A549 (cell line): ENCODE measurements at regions not wholly inside any gene's neighbourhood (a gene's known extent, or its start where the extent isn't known, plus 50 kb on each side); places are given as distances from the start of the nearest gene placed in this dataset.
A peak's percentile ranks its signal among the peaks of the same experiment; 100 is the strongest.

Source experiments
- ATAC-seq, 2 experiments: fragments of 200-7000 bp in 1 of 2; fragments of >200 bp in 1 of 2; cut with Nextera tagmentation in 1 of 2; cut with Tn5 transposase in 1 of 2; 3 replicates each; pipeline versions ENCODE4 v1.8.0 to v1.9.1; 2018 to 2020; ENCODE audit warnings: mild to moderate bottlenecking in 1 of 2, moderate library complexity in 1 of 2
- CTCF ChIA-PET: fragments of 300-600 bp; sonication (Branson Sonifier 250); formaldehyde crosslinking; extraction: SDS; loops from one replicate; lab custom pipeline; 2021; ENCODE audit warnings: antibody characterized with exemption, inconsistent platforms; lab: Yijun Ruan, JAX
- POLR2A ChIA-PET: fragments of 350-600 bp; formaldehyde crosslinking; extraction: SDS; loops from one replicate; lab custom pipeline; 2021; ENCODE audit warnings: antibody characterized with exemption, inconsistent platforms; lab: Yijun Ruan, JAX
- DNase-seq, 2 experiments: peaks; one replicate each; pipeline versions ENCODE4 v3.0.0 to v3.0.0-alpha.2; 2011 to 2016; ENCODE audit warnings: low read depth in 1 of 2, low spot score in 1 of 2
- FAIRE-seq: peaks from 2 replicates; lab custom pipeline; 2011; peaks lifted over from hg19 to GRCh38; lab: Jason Lieb, UNC
- H3K27ac ChIP-seq, 2 experiments: fragments of >200 bp; sonication (Bioruptor Twin); formaldehyde crosslinking; 3 replicates each; pipeline ENCODE4 v1.5.1; 2016 to 2017
- H3K4me1 ChIP-seq: fragments of >200 bp; sonication (Bioruptor Twin); formaldehyde crosslinking; 3 replicates; pipeline ENCODE4 v1.6.1; 2016
- H3K4me2 ChIP-seq: fragments of >200 bp; sonication (Bioruptor Twin); formaldehyde crosslinking; 3 replicates; pipeline ENCODE4 v1.6.1; 2016
- H3K4me3 ChIP-seq: fragments of >200 bp; sonication (Bioruptor Twin); formaldehyde crosslinking; 3 replicates; pipeline ENCODE4 v1.5.1; 2016
- H3K9me3 ChIP-seq: fragments of >200 bp; sonication (Bioruptor Twin); formaldehyde crosslinking; 3 replicates; pipeline ENCODE4 v1.6.1; 2016
- BHLHE40 ChIP-seq: IDR thresholded peaks from 2 replicates; pipeline ENCODE4 v1.6.1; 2012; ENCODE audit warnings: low read depth, low read length, inconsistent platforms
- CBX2 ChIP-seq: fragments of 200-600 bp; sonication (generic); IDR thresholded peaks from 2 replicates; pipeline ENCODE4 v1.6.1; 2016; ENCODE audit warnings: low read depth, mild to moderate bottlenecking, borderline replicate concordance
- CHD2 ChIP-seq: fragments of 150-350 bp; IDR thresholded peaks from 2 replicates; pipeline ENCODE4 v1.6.1; 2014; ENCODE audit warnings: low read length; ENCODE audit not compliant: partially characterized antibody
- CHD4 ChIP-seq: fragments of 200-600 bp; sonication (generic); IDR thresholded peaks from 2 replicates; pipeline ENCODE4 v1.6.1; 2016; ENCODE audit warnings: antibody characterized with exemption, mild to moderate bottlenecking, borderline replicate concordance
- EHMT2 ChIP-seq: fragments of 200-600 bp; sonication (generic); IDR thresholded peaks from 2 replicates; pipeline ENCODE4 v1.6.1; 2016; ENCODE audit warnings: antibody characterized with exemption, low read depth, mild to moderate bottlenecking, moderate library complexity
- FOSB ChIP-seq: fragments of 250-450 bp; sonication (Bioruptor Pico); IDR thresholded peaks from 2 replicates; pipeline ENCODE4 v1.5.0; 2020; ENCODE audit warnings: mild to moderate bottlenecking, moderate library complexity
- HDAC2 ChIP-seq: fragments of 200-600 bp; sonication (generic); IDR thresholded peaks from 2 replicates; pipeline ENCODE4 v1.6.1; 2016
- MAFK ChIP-seq: fragments of 450-650 bp; IDR thresholded peaks from 2 replicates; pipeline ENCODE4 v1.6.1; 2014; ENCODE audit not compliant: partially characterized antibody
- NFE2L2 ChIP-seq: fragments of 150-350 bp; conservative IDR thresholded peaks from 2 replicates; pipeline ENCODE4 v1.6.1; 2014; ENCODE audit warnings: low read length
- POLR2A ChIP-seq: IDR thresholded peaks from 2 replicates; pipeline ENCODE4 v1.6.1; 2012; ENCODE audit warnings: mild to moderate bottlenecking, low read length
- POLR2AphosphoS2 ChIP-seq: conservative IDR thresholded peaks from 2 replicates; pipeline ENCODE4 v1.6.1; 2012; ENCODE audit warnings: low read length, improper control_type of control experiment, inconsistent platforms
- RAD21 ChIP-seq, 2 experiments: fragments of >200 bp in 1 of 2; sonication (Bioruptor Twin) in 1 of 2; formaldehyde crosslinking in 1 of 2; IDR thresholded peaks in 1 of 2; conservative IDR thresholded peaks in 1 of 2; 2 replicates in 1 of 2; 3 replicates in 1 of 2; pipeline ENCODE4 v1.6.1; 2012 to 2018; ENCODE audit warnings: inconsistent platforms in 1 of 2
- RFX5 ChIP-seq: fragments of 450-650 bp; IDR thresholded peaks from 2 replicates; pipeline ENCODE4 v1.7.1; 2014; ENCODE audit warnings: antibody characterized with exemption, mild to moderate bottlenecking, moderate library complexity
- ZFP36 ChIP-seq: fragments of 450-650 bp; IDR thresholded peaks from 2 replicates; pipeline ENCODE4 v1.6.1; 2014; ENCODE audit warnings: borderline replicate concordance; ENCODE audit not compliant: partially characterized antibody
- WGBS: methylation state at CpG from one replicate; pipeline ENCODE4 v1.1.6; 2017; ENCODE audit errors: missing lambda C conversion rate; 5-methylcytosine and 5-hydroxymethylcytosine counted together
- TF ChIP-seq, protein P1 (sequence below): IDR thresholded peaks from 2 replicates; pipeline ENCODE4 v1.6.1; 2012; ENCODE audit warnings: low read depth, borderline replicate concordance
- TF ChIP-seq, protein P2 (sequence below): fragments of 150-350 bp; IDR thresholded peaks from 2 replicates; pipeline ENCODE4 v1.6.1; 2014; ENCODE audit warnings: low read depth, mild to moderate bottlenecking, low read length
- TF ChIP-seq, protein P3 (sequence below): fragments of >200 bp; sonication (Bioruptor Twin); formaldehyde crosslinking; IDR thresholded peaks from 2 replicates; pipeline ENCODE4 v1.6.1; 2016
- TF ChIP-seq, protein P4 (sequence below): fragments of >200 bp; sonication (Bioruptor Twin); formaldehyde crosslinking; IDR thresholded peaks from 3 replicates; pipeline ENCODE4 v1.6.1; 2016
- TF ChIP-seq, protein P5 (sequence below): fragments of 250-450 bp; sonication (Bioruptor Pico); IDR thresholded peaks from 2 replicates; pipeline ENCODE4 v1.5.0; 2021; ENCODE audit warnings: mild to moderate bottlenecking, moderate library complexity, borderline replicate concordance

DNA sequence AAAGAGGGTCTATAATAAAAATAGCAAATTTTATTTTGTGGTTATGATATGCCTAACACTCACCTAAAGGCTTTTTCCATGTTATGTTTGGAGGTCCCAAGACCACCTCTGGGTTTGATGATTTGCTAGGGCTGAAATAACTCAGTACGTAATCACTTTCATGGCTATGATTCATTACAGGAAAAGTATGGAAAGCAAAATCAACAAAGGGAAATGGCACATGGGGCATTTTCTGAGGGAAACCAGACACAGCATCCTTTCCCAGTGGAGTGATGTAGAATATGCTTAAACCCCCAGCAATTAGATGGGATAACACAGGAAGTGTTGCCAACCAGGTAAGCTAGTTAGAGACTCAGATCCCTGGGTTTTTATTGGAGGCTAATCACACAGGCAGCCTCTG lies 701.6 kb upstream of the CBLB start:
- Histone ChIP-seq H3K4me2 (no peak overlapping the region), H3K4me3 (no peak overlapping the region), H3K9me3 (no peaks in the 10 kb centered on the region), H3K27ac (no peak overlapping the region), H3K4me1 (no peaks in the 10 kb centered on the region)
- CTCF ChIA-PET, result interaction anchor here (1.7 kb wide), 1 partner anchor 39 kb away, joined by 3 read pairs; no protein-coding TSS in a partner anchor
- TF ChIP-seq RFX5 (no peak), FOSB (no peak), BHLHE40 (no peak), RAD21 (conservative IDR thresholded peaks at IDR 0.05 in 1 of 2, IDR thresholded peaks at IDR 0.05 in 1 of 2) (no peak)
- TF ChIP-seq, protein P1, sequence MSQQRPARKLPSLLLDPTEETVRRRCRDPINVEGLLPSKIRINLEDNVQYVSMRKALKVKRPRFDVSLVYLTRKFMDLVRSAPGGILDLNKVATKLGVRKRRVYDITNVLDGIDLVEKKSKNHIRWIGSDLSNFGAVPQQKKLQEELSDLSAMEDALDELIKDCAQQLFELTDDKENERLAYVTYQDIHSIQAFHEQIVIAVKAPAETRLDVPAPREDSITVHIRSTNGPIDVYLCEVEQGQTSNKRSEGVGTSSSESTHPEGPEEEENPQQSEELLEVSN, result no peak
- 61% methylated on average over 1 of the region's 1 CpG for WGBS
- no peak for DNase-seq
- FAIRE-seq, result no peak
- no peak for ATAC-seq
- POLR2A ChIA-PET, result no interaction called here

DNA sequence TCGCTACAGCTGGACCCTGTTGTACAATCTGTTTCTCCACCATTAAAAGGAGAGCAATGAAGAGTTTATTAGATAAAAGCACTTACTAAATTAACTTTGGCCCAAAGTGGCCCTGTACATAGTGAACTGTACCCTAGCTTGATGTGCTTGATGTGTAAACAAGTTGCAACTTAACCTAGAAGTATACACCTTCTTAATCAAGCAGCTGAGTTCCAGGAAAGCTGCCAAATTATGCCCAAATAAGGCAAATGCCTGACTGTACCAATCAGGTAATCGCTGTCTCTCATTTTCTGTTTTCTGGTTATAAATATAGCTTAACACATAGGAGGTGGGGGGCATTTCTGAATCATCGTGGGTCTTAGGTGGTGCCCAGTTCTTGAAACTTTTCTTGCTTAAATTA lies 704.8 kb upstream of the CBLB start:
- CTCF ChIA-PET, result no interaction called here
- no peak overlapping the region for H3K27ac ChIP-seq
- POLR2A ChIA-PET, result no interaction called here
- ATAC-seq (no peak), FAIRE-seq (no peak), DNase-seq (no peak)
- WGBS, result 65% methylated on average over 3 of the region's 3 CpGs
- no peaks in the 10 kb centered on the region for H3K4me1 ChIP-seq
- H3K9me3 ChIP-seq, result no peaks in the 10 kb centered on the region
- no peak overlapping the region for H3K4me2 ChIP-seq
- no peak for TF ChIP-seq POLR2AphosphoS2
- TF ChIP-seq, protein P2, sequence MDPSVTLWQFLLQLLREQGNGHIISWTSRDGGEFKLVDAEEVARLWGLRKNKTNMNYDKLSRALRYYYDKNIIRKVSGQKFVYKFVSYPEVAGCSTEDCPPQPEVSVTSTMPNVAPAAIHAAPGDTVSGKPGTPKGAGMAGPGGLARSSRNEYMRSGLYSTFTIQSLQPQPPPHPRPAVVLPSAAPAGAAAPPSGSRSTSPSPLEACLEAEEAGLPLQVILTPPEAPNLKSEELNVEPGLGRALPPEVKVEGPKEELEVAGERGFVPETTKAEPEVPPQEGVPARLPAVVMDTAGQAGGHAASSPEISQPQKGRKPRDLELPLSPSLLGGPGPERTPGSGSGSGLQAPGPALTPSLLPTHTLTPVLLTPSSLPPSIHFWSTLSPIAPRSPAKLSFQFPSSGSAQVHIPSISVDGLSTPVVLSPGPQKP, result no peak
- no peak for TF ChIP-seq EHMT2
- TF ChIP-seq CHD2, result no peak
- TF ChIP-seq, protein P3, sequence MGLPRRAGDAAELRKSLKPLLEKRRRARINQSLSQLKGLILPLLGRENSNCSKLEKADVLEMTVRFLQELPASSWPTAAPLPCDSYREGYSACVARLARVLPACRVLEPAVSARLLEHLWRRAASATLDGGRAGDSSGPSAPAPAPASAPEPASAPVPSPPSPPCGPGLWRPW, result no peak
- TF ChIP-seq POLR2A, result no peak
- no peak for TF ChIP-seq ZFP36
- TF ChIP-seq CHD4, result no peak
- TF ChIP-seq, protein P4, sequence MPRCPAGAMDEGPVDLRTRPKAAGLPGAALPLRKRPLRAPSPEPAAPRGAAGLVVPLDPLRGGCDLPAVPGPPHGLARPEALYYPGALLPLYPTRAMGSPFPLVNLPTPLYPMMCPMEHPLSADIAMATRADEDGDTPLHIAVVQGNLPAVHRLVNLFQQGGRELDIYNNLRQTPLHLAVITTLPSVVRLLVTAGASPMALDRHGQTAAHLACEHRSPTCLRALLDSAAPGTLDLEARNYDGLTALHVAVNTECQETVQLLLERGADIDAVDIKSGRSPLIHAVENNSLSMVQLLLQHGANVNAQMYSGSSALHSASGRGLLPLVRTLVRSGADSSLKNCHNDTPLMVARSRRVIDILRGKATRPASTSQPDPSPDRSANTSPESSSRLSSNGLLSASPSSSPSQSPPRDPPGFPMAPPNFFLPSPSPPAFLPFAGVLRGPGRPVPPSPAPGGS, result no peak
- TF ChIP-seq RAD21 (conservative IDR thresholded peaks at IDR 0.05 in 1 of 2, IDR thresholded peaks at IDR 0.05 in 1 of 2), result no peak
- TF ChIP-seq HDAC2, result no peak
- no peak for TF ChIP-seq CBX2
- no peak for TF ChIP-seq NFE2L2
- TF ChIP-seq, all 56 proteins: peak for 0
- H3K4me3 ChIP-seq, result no peak overlapping the region

DNA sequence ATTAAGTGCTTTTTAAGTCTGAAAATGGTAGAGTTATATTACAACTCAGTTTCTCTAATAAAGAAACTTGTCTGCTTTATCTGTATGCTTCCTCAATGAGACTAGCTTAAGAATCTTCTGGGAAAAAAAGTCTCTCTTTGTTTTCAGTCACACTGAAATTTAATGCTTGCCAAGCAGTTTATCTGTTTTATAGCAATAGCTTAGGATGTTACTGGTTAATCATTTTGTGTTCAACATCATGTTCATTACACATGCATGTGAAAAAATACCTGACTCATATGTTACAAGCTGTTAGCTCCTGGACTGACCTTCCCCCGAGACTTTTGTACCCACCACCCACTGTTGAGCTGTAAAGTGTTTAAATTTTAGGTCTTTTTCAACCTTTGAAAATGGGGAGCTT lies 706.2 kb upstream of the CBLB start:
- Histone ChIP-seq H3K9me3 (no peaks in the 10 kb centered on the region), H3K4me1 (0 out of 3 replicates have a peak, but pooled peaks cover 4% of the 10 kb centered on the region), H3K27ac (no peak overlapping the region), H3K4me2 (no peak overlapping the region), H3K4me3 (no peak overlapping the region)
- CTCF ChIA-PET, result interaction anchor here (1.2 kb wide), 1 partner anchor 34 kb away, joined by 3 read pairs; no protein-coding TSS in a partner anchor
- WGBS, result 16% methylated on average over 1 of the region's 1 CpG
- ATAC-seq, result no peak
- POLR2A ChIA-PET, result no interaction called here
- TF ChIP-seq MAFK (peak; percentile 54), FOSB (no peak)
- TF ChIP-seq, protein P3, result no peak
- TF ChIP-seq, protein P5, sequence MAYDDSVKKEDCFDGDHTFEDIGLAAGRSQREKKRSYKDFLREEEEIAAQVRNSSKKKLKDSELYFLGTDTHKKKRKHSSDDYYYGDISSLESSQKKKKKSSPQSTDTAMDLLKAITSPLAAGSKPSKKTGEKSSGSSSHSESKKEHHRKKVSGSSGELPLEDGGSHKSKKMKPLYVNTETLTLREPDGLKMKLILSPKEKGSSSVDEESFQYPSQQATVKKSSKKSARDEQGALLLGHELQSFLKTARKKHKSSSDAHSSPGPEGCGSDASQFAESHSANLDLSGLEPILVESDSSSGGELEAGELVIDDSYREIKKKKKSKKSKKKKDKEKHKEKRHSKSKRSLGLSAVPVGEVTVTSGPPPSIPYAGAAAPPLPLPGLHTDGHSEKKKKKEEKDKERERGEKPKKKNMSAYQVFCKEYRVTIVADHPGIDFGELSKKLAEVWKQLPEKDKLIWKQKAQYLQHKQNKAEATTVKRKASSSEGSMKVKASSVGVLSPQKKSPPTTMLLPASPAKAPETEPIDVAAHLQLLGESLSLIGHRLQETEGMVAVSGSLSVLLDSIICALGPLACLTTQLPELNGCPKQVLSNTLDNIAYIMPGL (CRISPR knock-in tag), result no peak
- FAIRE-seq, result no peak
- no peak for DNase-seq
